NCI-H2227 treated with DMSO at 0.1 percent for 48 hours (cell line): ENCODE measurements at regions not wholly inside any gene's neighbourhood (a gene's known extent, or its start where the extent isn't known, plus 50 kb on each side); places are given as distances from the start of the nearest gene placed in this dataset.
A peak's percentile ranks its signal among the peaks of the same experiment; 100 is the strongest.

Experiments used
- DNase-seq: peaks from one replicate; lab custom pipeline; 2025; lab: John Stamatoyannopoulos, UW

GRCh38 chr2:58667137-58667774 lies 426.1 kb upstream of the FANCL start:
- DNase-seq, result no peak

- no peak for DNase-seq
Measured at GRCh38 chr2:58666323-58666970, 425.3 kb upstream of the FANCL start.

- no peak for DNase-seq
Measured at GRCh38 chr2:58665154-58665553, 424.0 kb upstream of the FANCL start.

GRCh38 chr2:58664523-58665151 lies 423.5 kb upstream of the FANCL start:
- no peak for DNase-seq

- no peak for DNase-seq
Measured at GRCh38 chr2:58660046-58660445, 418.9 kb upstream of the FANCL start.

- no peak for DNase-seq
Measured at GRCh38 chr2:58655152-58655551, 414.0 kb upstream of the FANCL start.

GRCh38 chr2:58651930-58652329 lies 410.8 kb upstream of the FANCL start:
- DNase-seq, result no peak

GRCh38 chr2:58650781-58651180 lies 409.7 kb upstream of the FANCL start:
- no peak for DNase-seq

GRCh38 chr2:58649756-58650155 lies 408.6 kb upstream of the FANCL start:
- DNase-seq, result no peak

GRCh38 chr2:58645017-58645416 lies 403.9 kb upstream of the FANCL start:
- DNase-seq, result no peak

GRCh38 chr2:58644451-58644850 lies 403.3 kb upstream of the FANCL start:
- peak; percentile 27 for DNase-seq

GRCh38 chr2:58641001-58641400 lies 399.9 kb upstream of the FANCL start:
- no peak for DNase-seq

- no peak for DNase-seq
Measured at GRCh38 chr2:58640042-58640441, 398.9 kb upstream of the FANCL start.

- DNase-seq, result no peak
Measured at GRCh38 chr2:58638256-58638805, 397.2 kb upstream of the FANCL start.

- DNase-seq, result no peak
Measured at GRCh38 chr2:58636872-58637271, 395.7 kb upstream of the FANCL start.

GRCh38 chr2:58635801-58636375 lies 394.8 kb upstream of the FANCL start:
- no peak for DNase-seq

- DNase-seq, result no peak
Measured at GRCh38 chr2:58634653-58635370, 393.7 kb upstream of the FANCL start.

- DNase-seq, result no peak
Measured at GRCh38 chr2:58633613-58634365, 392.7 kb upstream of the FANCL start.

- no peak for DNase-seq
Measured at GRCh38 chr2:58631986-58632385, 390.9 kb upstream of the FANCL start.

GRCh38 chr2:58629545-58630119 lies 388.5 kb upstream of the FANCL start:
- no peak for DNase-seq

GRCh38 chr2:58620896-58621295 lies 379.8 kb upstream of the FANCL start:
- DNase-seq, result no peak
